Neuronal stem cell (in vitro differentiated cells): ENCODE measurements at regions not wholly inside any gene's neighbourhood (a gene's known extent, or its start where the extent isn't known, plus 50 kb on each side); places are given as distances from the start of the nearest gene placed in this dataset.

Experiments
- DNase-seq: peaks from one replicate; pipeline ENCODE4 v3.0.0-alpha.2; 2013; ENCODE audit warnings: low spot score
- H2AFZ ChIP-seq: one replicate; pipeline ENCODE4 v1.6.1; 2013; ENCODE audit warnings: mild to moderate bottlenecking, low read length, inconsistent platforms
- H2AK5ac ChIP-seq: 2 replicates; pipeline ENCODE4 v1.6.1; 2013; ENCODE audit warnings: low read depth, mild to moderate bottlenecking, inconsistent platforms, low read length, moderate library complexity, mixed read lengths
- H2BK120ac ChIP-seq: 2 replicates; pipeline ENCODE4 v1.6.1; 2013; ENCODE audit warnings: low read depth, mild to moderate bottlenecking, inconsistent platforms, low read length, moderate library complexity, mixed read lengths
- H2BK12ac ChIP-seq: one replicate; pipeline ENCODE4 v1.6.1; 2013; ENCODE audit warnings: low read length, inconsistent platforms
- H2BK15ac ChIP-seq: 2 replicates; pipeline ENCODE4 v1.6.1; 2013; ENCODE audit warnings: mild to moderate bottlenecking, low read length, inconsistent platforms, mixed read lengths
- H2BK5ac ChIP-seq: one replicate; pipeline ENCODE4 v1.6.1; 2013; ENCODE audit warnings: inconsistent platforms, mild to moderate bottlenecking, low read length, moderate library complexity
- H3K14ac ChIP-seq: one replicate; pipeline ENCODE4 v1.6.1; 2013; ENCODE audit warnings: low read length, inconsistent platforms
- H3K18ac ChIP-seq: 2 replicates; pipeline ENCODE4 v1.6.1; 2013; ENCODE audit warnings: low read length, inconsistent platforms
- H3K23ac ChIP-seq: 2 replicates; pipeline ENCODE4 v1.6.1; 2013; ENCODE audit warnings: low read depth, mild to moderate bottlenecking, mixed read lengths, low read length, inconsistent platforms; ENCODE audit not compliant: poor library complexity
- H3K27ac ChIP-seq: replicated peaks from 3 replicates; pipeline ENCODE4 v1.5.1; 2013; ENCODE audit warnings: low read length, inconsistent platforms
- H3K27me3 ChIP-seq, 3 experiments: 2 replicates each; pipeline ENCODE4 v1.6.1; 2013; ENCODE audit warnings: low read length in 3 of 3, mild to moderate bottlenecking in 2 of 3, inconsistent platforms in 1 of 3, low read depth in 1 of 3, mixed read lengths in 1 of 3, moderate library complexity in 1 of 3; ENCODE audit not compliant: control insufficient read depth in 3 of 3, insufficient read depth in 3 of 3
- H3K36me3 ChIP-seq, 2 donors: replicated peaks in 1 of 2; 2 replicates each; pipeline ENCODE4 v1.6.1; 2013; ENCODE audit warnings: low read length in 2 of 2; ENCODE audit not compliant: control insufficient read depth in 2 of 2, insufficient read depth in 2 of 2
- H3K4ac ChIP-seq: 2 replicates; pipeline ENCODE4 v1.6.1; 2013; ENCODE audit warnings: inconsistent platforms, mild to moderate bottlenecking, low read length, moderate library complexity
- H3K4me1 ChIP-seq, 2 donors: 1 replicate in 1 of 2; 2 replicates in 1 of 2; pipeline ENCODE4 v1.6.1; 2013; ENCODE audit warnings: low read length in 2 of 2, low read depth in 1 of 2; ENCODE audit not compliant: control insufficient read depth in 2 of 2, insufficient read depth in 1 of 2
- H3K4me2 ChIP-seq: one replicate; pipeline ENCODE4 v1.6.1; 2013; ENCODE audit warnings: mild to moderate bottlenecking, low read length, inconsistent platforms; ENCODE audit not compliant: insufficient read depth, poor library complexity, severe bottlenecking
- H3K4me3 ChIP-seq, 2 donors: 2 replicates each; pipeline ENCODE4 v1.5.1; 2013; ENCODE audit warnings: low read length in 2 of 2, mild to moderate bottlenecking in 2 of 2, inconsistent platforms in 1 of 2, moderate library complexity in 1 of 2
- H3K79me1 ChIP-seq: one replicate; pipeline ENCODE4 v1.6.1; 2013; ENCODE audit warnings: low read depth, mild to moderate bottlenecking, inconsistent platforms, low read length, moderate library complexity
- H3K9ac ChIP-seq: one replicate; pipeline ENCODE4 v1.6.1; 2013; ENCODE audit warnings: mild to moderate bottlenecking, low read depth, low read length, inconsistent platforms; ENCODE audit not compliant: poor library complexity
- H3K9me3 ChIP-seq, 2 donors: replicated peaks in 1 of 2; 2 replicates each; pipeline versions ENCODE3 to v1.6.1; 2013; ENCODE audit warnings: low read length in 2 of 2, mild to moderate bottlenecking in 2 of 2, inconsistent platforms in 1 of 2, low read depth in 1 of 2, mixed read lengths in 1 of 2, moderate library complexity in 1 of 2; ENCODE audit not compliant: control insufficient read depth in 2 of 2, insufficient read depth in 1 of 2
- H4K8ac ChIP-seq: one replicate; pipeline ENCODE4 v1.6.1; 2013; ENCODE audit warnings: low read depth, mild to moderate bottlenecking, inconsistent platforms, low read length, moderate library complexity
- H4K91ac ChIP-seq: one replicate; pipeline ENCODE4 v1.6.1; 2013; ENCODE audit warnings: low read length, low read depth, mild to moderate bottlenecking, inconsistent platforms; ENCODE audit not compliant: poor library complexity
- WGBS, 2 donors: extraction: QIAGEN DNeasy Blood & Tissue Kit; methylation state at CpG; one replicate each; pipeline ENCODE4 v1.1.7; 2013; ENCODE audit warnings: missing lambda C conversion rate in 2 of 2, mixed read lengths in 1 of 2; ENCODE audit not compliant: insufficient read length in 2 of 2, insufficient replicate concordance in 1 of 2; ENCODE audit errors: extremely low coverage in 2 of 2; 5-methylcytosine and 5-hydroxymethylcytosine counted together

DNA sequence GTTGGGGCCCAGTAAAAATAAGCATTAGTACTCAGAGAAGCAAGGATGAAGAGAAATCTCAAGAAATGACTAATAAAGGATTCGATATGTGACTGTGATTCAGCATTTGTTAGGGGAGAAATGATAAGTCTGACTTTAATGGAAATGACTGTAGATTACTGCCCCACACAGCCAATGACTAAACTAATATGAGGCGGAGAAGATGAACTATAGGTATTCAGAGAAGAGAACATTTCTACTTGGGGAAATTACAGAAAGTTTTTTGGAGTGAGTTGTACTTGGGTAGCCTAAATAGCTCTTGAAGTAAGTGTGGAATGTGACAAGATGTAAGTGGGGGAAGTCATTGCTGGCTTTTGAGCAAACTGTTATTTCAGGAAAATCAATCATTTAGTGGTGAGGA lies 380.0 kb downstream of the PDCD6IP start:
- Histone ChIP-seq H3K27ac (no peak overlapping the region), H3K4ac (no peak overlapping the region), H2BK15ac (no peak overlapping the region), H3K79me1 (no peaks in the 10 kb centered on the region), H4K91ac (no peak overlapping the region), H2AK5ac (no peak overlapping the region), H4K8ac (no peak overlapping the region), H3K9ac (no peak overlapping the region), H3K4me2 (no peak overlapping the region), H2AFZ (no peak overlapping the region), H3K36me3 (no peaks in the 10 kb centered on the region), H3K4me3 (no peak overlapping the region), H3K27me3 (peaks cover 0 to 2% (median 0%) of the 10 kb centered on the region in 3 experiments), H3K9me3 (no peaks in the 10 kb centered on the region), H2BK12ac (no peak overlapping the region), H2BK120ac (no peak overlapping the region), H3K23ac (no peak overlapping the region), H2BK5ac (no peak overlapping the region), H3K18ac (no peak overlapping the region), H3K4me1 (peaks cover 0 to 2% of the 10 kb centered on the region in 2 donors), H3K14ac (no peak overlapping the region)
- DNase-seq = no peak
- no CpG with 5 or more reads among the region's 2 CpGs for WGBS, 2 donors

DNA sequence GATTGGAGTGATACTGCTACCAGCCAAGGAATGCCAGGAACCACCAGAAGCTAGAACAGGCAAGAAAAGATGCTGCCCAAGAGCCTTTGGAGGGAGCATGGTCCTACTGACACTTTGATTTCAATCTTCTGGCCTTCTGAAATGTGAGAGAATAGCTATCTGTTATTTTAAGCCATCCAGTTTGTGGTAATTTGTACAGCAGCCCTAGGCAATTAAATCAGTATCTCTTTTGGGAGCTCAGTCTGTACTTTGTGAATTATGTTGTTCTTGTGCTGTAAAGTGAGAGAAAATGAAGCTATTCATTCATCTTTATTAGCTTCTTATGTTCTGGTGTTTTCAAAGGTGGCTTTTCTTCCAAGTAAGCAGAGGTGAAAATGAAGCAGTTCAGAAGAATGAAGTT lies 381.3 kb downstream of the PDCD6IP start:
- DNase-seq = no peak
- Histone ChIP-seq H3K79me1 (no peaks in the 10 kb centered on the region), H3K27me3 (peaks cover 0 to 2% (median 0%) of the 10 kb centered on the region in 3 experiments), H3K4me1 (peaks cover 0 to 2% of the 10 kb centered on the region in 2 donors), H3K18ac (no peak overlapping the region), H2BK12ac (no peak overlapping the region), H4K8ac (no peak overlapping the region), H2BK5ac (no peak overlapping the region), H2AK5ac (no peak overlapping the region), H3K9me3 (no peaks in the 10 kb centered on the region), H2BK120ac (no peak overlapping the region), H2AFZ (no peak overlapping the region), H3K14ac (no peak overlapping the region), H3K4ac (no peak overlapping the region), H3K4me2 (no peak overlapping the region), H3K36me3 (no peaks in the 10 kb centered on the region), H3K9ac (no peak overlapping the region), H2BK15ac (no peak overlapping the region), H4K91ac (no peak overlapping the region), H3K4me3 (no peak overlapping the region), H3K27ac (no peak overlapping the region), H3K23ac (no peak overlapping the region)

DNA sequence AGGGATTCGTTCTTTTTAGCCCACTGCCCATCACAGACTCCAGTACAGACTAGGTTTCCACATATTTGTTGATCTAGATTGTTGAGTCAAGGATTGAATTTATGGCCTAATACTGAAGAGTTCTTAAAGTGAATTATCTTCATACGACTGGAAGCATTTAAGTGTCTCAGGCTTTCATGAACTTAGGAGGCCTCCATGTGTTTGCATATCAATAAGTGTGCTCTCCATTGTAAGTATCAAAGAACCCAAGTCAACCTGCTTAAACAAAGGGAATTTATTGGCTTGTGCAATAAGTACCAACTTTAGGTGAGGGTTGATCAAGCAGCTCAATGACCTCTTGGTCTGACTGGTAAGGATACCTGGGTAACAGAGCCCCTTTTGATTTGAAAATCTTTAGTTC lies 382.1 kb downstream of the PDCD6IP start:
- no peaks in the 10 kb centered on the region for H3K36me3 ChIP-seq
- H2BK120ac ChIP-seq = no peak overlapping the region
- H3K27ac ChIP-seq = no peak overlapping the region
- H3K79me1 ChIP-seq = no peaks in the 10 kb centered on the region
- H2BK15ac ChIP-seq = no peak overlapping the region
- no peak overlapping the region for H3K4me3 ChIP-seq
- no peak overlapping the region for H2AFZ ChIP-seq
- no peak overlapping the region for H4K8ac ChIP-seq
- no peak overlapping the region for H4K91ac ChIP-seq
- no peak overlapping the region for H3K14ac ChIP-seq
- H3K4ac ChIP-seq = no peak overlapping the region
- no CpG with 5 or more reads among the region's 2 CpGs for WGBS, 2 donors
- no peak overlapping the region for H3K23ac ChIP-seq
- H3K27me3 ChIP-seq = peaks cover 0 to 2% (median 0%) of the 10 kb centered on the region in 3 experiments
- DNase-seq = no peak
- no peak overlapping the region for H3K4me2 ChIP-seq
- H3K18ac ChIP-seq = no peak overlapping the region
- H2BK5ac ChIP-seq = no peak overlapping the region
- no peak overlapping the region for H2BK12ac ChIP-seq
- H3K9ac ChIP-seq = no peak overlapping the region
- peaks cover 0 to 2% of the 10 kb centered on the region in 2 donors for H3K4me1 ChIP-seq
- no peak overlapping the region for H2AK5ac ChIP-seq
- H3K9me3 ChIP-seq = no peaks in the 10 kb centered on the region

DNA sequence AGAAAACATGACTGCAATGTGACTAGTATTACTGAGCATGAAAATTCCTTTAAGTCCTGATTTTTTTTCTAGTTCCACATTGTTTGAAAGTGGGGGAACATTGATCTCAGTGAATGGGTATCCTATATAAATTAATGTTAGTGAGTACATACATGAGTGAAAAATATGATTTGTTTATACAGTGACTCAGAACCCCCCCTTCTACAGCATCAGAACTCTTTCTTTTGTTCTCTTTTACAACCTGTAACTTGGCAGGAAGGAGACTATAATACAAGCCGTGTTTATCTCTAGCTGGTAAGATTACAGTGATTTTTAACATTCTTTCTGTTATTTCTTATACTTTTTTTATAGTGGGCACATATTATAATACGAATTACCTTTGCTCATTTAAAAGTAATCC lies 384.7 kb downstream of the PDCD6IP start:
- no peak overlapping the region for H4K91ac ChIP-seq
- no peaks in the 10 kb centered on the region for H3K79me1 ChIP-seq
- H3K23ac ChIP-seq = no peak overlapping the region
- no peak overlapping the region for H3K14ac ChIP-seq
- H2AK5ac ChIP-seq = no peak overlapping the region
- no peak overlapping the region for H4K8ac ChIP-seq
- H3K4ac ChIP-seq = no peak overlapping the region
- H3K4me1 ChIP-seq = no peaks in the 10 kb centered on the region
- H2BK5ac ChIP-seq = no peak overlapping the region
- H2BK15ac ChIP-seq = no peak overlapping the region
- no CpG with 5 or more reads among the region's 2 CpGs for WGBS, 2 donors
- H3K27me3 ChIP-seq = peaks cover 0 to 2% (median 0%) of the 10 kb centered on the region in 3 experiments
- no peak overlapping the region for H3K4me2 ChIP-seq
- no peak overlapping the region for H3K18ac ChIP-seq
- H2BK120ac ChIP-seq = no peak overlapping the region
- H2AFZ ChIP-seq = no peak overlapping the region
- H3K4me3 ChIP-seq = no peak overlapping the region
- H3K9me3 ChIP-seq = no peaks in the 10 kb centered on the region
- H3K36me3 ChIP-seq = no peaks in the 10 kb centered on the region
- H3K27ac ChIP-seq = no peak overlapping the region
- no peak overlapping the region for H2BK12ac ChIP-seq
- no peak overlapping the region for H3K9ac ChIP-seq
- no peak for DNase-seq
